ENCODE measurements at regions not wholly inside any gene's neighbourhood (a gene's known extent, or its start where the extent isn't known, plus 50 kb on each side); places are given as distances from the start of the nearest gene placed in this dataset.

- TF ChIP-seq MAFK (IDR thresholded peaks at IDR 0.05; ENCODE audit: low read depth, low read length) (no peak), JUND (IDR thresholded peaks at IDR 0.05; ENCODE audit: low read length) (no peak), TCF12 (IDR thresholded peaks at IDR 0.05; ENCODE audit: low read depth, low read length) (no peak), SP1 (IDR thresholded peaks at IDR 0.05; ENCODE audit: low read depth, low read length) (no peak)
- TF ChIP-seq, protein P1, sequence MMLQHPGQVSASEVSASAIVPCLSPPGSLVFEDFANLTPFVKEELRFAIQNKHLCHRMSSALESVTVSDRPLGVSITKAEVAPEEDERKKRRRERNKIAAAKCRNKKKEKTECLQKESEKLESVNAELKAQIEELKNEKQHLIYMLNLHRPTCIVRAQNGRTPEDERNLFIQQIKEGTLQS (IDR thresholded peaks at IDR 0.05; ENCODE audit: insufficient read depth, low read depth, low read length), result no peak
These were observed 913.9 kb upstream of the NR2F2 start (continued) for GRCh38 chr15:95416576-95416975.

Data from H1 (cell line).